Fibroblast of skin of right quadriceps (primary cell): ENCODE measurements at regions not wholly inside any gene's neighbourhood (a gene's known extent, or its start where the extent isn't known, plus 50 kb on each side); places are given as distances from the start of the nearest gene placed in this dataset.
A peak's percentile ranks its signal among the peaks of the same experiment; 100 is the strongest.

ENCODE experiments used
- DNase-seq: peaks from one replicate; pipeline ENCODE4 v3.0.0-alpha.2; 2013

DNA sequence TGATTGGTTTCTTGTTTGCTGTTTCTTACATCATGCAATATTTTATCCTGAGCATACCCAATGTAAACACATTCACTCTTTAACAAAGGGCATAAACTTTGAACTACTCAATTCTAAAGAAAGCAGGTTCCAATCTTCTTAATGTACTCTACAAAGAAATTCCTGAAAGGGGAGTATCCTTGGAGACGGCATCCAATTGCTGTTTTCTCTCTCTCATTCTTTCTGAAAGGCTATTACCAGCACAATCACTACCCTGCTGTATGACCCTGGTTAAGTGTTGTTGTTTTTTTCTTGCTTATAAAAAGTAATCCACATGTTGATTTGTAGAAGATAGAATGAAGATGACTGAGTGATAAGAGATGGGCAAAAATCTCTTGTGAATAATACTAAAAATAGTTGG is 176.0 kb downstream of the ZNF365 start:
- DNase-seq: no peak

- DNase-seq: peak; percentile 76
Observed at GRCh38 chr10:62554632-62555199, 180.5 kb downstream of the ZNF365 start.

DNA sequence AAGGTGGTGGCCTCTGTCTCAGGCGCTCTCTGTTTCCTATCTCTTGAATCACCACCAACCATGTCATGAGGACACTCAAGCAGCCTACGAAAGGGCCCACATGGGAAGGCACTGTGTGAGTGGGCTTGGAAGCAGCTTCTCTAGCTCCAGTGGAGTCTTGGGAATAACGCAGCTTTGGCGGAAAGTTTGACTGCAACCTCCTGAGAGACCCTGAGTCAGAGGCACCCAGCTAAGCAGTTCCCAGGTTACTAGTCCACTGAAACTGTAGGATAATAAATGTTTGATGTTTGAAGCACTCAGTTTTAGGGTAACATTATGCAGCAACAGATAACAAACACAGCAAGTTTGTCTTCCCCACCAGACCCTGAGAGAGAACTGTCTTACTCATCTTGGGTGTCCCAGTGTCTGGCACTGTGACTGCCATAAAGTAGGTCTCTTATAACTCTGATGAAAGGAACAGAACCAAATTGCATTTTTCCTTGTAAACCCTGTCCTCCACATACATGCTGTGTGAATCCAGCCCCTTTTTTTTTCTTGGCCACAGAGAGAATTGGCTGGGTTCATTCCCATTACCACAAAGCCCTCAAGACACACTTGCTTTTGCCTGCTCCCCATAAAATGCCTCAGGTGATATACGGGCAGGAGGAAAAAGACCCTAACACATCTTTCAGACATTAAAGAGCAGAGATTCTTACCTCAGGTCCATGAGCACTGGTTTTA is 185.5 kb downstream of the ZNF365 start:
- peak; percentile 56 for DNase-seq

DNA sequence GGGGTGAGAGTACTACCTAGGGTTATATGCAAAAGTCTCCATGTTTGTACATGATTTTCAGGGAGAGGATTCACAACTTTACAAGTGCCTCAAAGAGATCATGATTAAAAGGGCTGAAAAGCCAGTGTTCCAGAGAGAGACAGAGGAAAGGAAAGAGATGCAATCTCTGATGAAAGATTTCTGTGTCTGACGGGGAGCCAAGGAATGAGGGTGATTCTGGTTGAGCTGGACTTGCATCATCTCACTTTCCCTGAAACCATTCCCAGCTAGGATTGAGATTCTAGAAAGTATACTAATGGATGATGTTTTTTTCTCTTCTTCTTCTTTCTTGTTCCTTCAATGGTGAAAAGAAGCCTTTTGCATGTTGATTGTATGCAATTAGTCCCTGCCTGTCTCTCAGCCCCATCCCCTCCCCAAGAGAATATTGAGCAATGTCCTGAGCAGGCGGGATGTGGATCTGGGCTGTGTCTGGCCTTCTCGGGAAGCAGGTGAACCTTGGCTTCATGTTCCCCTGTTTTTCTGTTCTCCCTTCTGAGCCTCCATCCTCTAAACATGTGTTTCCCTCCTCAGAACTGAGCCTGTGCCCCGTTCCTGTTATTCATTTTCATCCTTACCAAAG is 186.1 kb downstream of the ZNF365 start:
- DNase-seq: peak; percentile 85

DNA sequence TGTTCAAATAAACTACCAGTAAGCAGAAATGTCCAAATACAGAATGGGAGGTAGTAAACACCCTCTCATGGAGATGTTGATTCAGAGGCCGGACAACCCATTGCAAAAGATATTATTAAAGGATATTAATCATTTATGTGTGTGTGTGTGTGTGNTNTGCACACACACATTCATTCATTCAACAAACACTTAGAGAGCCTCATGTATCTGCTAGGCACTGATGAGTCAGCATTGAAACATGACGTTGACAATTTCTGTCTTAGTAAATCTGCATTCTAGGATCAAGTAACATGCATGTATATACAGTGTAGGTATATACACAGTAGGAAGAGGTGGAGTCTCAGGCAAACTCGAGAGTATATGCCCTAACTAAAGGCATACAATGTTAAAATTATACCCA is 187.0 kb downstream of the ZNF365 start:
- no peak for DNase-seq

GRCh38 chr10:62562101-62562500 is 187.9 kb downstream of the ZNF365 start:
- DNase-seq: no peak

- DNase-seq: no peak
Observed at GRCh38 chr10:62562795-62563194, 188.6 kb downstream of the ZNF365 start.

- no peak for DNase-seq
Observed at GRCh38 chr10:62573929-62574328, 199.8 kb downstream of the ZNF365 start.

DNA sequence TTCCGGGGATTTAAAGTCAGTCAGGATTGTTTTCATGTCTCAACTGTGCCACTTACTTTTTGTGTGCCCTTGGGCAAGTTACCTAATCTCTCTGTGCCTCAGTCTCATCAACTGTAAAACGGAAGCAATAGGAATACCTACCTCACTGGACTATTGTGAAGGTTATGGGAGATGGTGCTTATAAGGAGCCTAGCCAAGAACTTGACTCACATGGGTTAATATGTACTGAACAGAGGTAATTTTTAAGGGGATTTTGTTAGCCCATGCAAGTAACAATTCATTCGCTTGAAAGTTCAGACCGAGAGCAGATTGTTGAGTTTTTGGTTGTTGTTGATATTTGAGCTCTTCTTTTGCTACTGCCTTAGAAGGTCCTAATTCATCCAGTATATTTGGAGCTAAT is 202.9 kb downstream of the ZNF365 start:
- DNase-seq: no peak

- DNase-seq: peak; percentile 94
Observed at GRCh38 chr10:62577666-62578291, 203.6 kb downstream of the ZNF365 start.

DNA sequence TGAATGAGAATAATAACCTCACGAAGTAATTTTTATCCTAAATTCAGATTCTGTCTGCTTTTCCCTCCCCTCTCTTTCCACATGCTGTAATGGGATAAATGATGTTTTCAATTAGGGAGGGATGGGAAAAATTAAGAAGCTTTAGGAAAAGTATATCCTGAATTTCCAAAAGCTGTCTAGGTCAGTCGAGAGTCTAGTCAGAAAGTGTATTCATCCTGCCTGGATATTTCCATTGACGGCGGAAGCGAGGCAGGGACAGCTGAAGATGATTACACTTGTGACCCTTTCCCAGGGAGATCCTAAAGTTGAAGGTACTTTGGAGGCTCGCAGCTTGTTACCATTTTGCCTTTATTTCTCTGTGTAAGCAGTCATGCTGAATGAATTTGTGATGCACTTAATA is 204.1 kb downstream of the ZNF365 start:
- DNase-seq: peak; percentile 38

DNA sequence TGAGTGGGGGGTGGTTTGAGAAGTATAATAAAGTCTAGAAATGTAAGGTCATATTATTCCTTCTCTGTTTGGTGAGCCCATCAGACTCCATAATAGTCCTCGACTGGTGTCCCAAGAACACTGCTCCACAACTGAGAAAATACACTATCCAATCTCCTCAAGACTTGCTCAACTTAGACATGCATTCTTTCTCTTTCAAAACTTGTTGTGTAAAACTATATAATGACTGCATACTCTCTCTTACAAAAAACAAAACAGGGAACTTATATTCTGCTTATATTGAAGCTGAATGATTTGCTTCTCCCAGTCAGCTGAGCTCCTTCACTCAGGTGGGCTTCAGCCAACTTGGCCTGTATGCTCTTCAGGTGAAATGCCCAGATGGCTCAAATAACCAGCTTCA is 204.7 kb downstream of the ZNF365 start:
- no peak for DNase-seq

GRCh38 chr10:62580396-62580795 is 206.2 kb downstream of the ZNF365 start:
- peak; percentile 77 for DNase-seq

GRCh38 chr10:62581351-62581750 is 207.2 kb downstream of the ZNF365 start:
- no peak for DNase-seq

DNA sequence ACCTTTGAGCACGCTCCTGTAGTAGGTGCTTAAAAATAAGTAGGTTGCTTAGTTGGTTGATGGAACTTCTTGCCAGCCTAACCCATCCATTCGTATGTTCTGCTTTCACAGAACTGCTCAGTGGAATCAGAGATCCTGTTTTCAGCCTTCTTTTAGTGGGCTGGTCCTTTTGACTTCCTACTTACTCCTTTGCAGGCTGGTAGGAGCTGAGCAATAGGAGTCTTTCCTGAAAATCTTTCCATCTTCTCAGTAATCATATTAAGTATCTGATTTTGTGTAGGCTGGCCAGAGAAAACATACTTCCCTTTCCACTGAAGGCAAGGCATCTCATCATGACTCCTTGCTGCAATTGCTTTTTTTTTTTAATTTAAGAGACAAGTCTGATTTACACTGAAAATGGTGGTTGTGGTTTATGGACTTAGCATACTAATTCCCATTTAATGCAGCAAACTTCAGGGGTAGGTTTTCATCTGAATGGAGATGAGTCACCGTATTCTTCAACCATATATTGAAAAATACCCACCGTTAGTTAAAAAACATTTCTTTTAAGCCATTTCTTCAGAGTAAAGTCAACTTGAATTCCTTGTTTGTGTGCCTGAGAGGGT is 208.0 kb downstream of the ZNF365 start:
- peak; percentile 94 for DNase-seq

DNA sequence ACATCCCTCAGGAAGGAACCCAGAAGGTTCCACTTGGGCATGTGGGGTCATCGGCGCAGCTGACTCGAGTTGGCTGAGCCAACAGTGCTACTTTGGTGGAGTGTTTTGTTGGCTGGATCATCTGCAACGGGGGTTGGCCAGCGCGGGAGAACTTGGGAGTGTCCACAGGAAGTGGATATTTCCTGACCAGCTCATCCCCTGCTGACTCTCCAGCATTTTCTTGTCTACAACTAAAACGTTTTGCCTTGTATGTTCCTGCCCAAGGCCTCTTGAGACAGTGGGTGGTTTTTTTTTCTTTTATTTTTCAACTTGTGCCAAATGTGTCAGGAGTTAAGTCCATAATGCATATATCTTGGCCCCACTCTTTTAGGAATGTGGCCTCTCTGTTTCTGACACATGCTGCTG is 208.6 kb downstream of the ZNF365 start:
- DNase-seq: peak; percentile 98

- DNase-seq: peak; percentile 96
Observed at GRCh38 chr10:62583876-62584615, 209.9 kb downstream of the ZNF365 start.

DNA sequence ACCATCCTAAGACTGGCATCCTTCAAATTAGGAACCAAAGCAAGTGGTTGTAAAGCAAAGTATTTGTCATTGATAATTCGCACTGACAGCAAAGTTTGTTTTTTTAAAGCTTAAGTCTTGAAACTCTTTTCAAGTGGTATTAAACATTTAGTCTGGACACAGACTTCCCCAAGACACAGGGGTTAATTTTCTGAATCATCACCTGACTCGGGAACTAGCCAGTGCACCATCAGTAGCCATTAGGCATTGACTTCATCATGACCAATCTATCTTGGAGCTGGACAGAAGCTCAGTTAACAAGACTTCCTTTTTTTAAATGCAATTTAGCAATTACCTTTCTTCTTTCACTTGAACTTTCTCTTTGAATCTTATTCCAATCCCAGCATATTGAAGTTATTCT is 210.6 kb downstream of the ZNF365 start:
- DNase-seq: no peak

GRCh38 chr10:62585211-62585775 is 211.1 kb downstream of the ZNF365 start:
- no peak for DNase-seq

- no peak for DNase-seq
Observed at GRCh38 chr10:62587011-62587410, 212.8 kb downstream of the ZNF365 start.

- DNase-seq: no peak
Observed at GRCh38 chr10:62588116-62588515, 213.9 kb downstream of the ZNF365 start.

GRCh38 chr10:62589689-62590088 is 214.8 kb upstream of the ADO start:
- peak; percentile 35 for DNase-seq
